Fibroblast of lung (primary cell): ENCODE measurements at regions not wholly inside any gene's neighbourhood (a gene's known extent, or its start where the extent isn't known, plus 50 kb on each side); places are given as distances from the start of the nearest gene placed in this dataset.

ENCODE experiments used
- DNase-seq, 2 donors: peaks; one replicate each; pipeline versions ENCODE4 v3.0.0 to v3.0.0-alpha.2; 2010; ENCODE audit warnings: low read depth in 2 of 2
- H2AFZ ChIP-seq: 2 replicates; pipeline ENCODE4 v1.5.1; 2012; ENCODE audit warnings: low read length, control low read depth, inconsistent platforms
- H3K27ac ChIP-seq: 2 replicates; pipeline ENCODE4 v1.5.1; 2011; ENCODE audit warnings: low read length, control low read depth; ENCODE audit not compliant: insufficient read depth
- H3K27me3 ChIP-seq: 2 replicates; pipeline ENCODE4 v1.5.1; 2011; ENCODE audit warnings: mild to moderate bottlenecking, low read length; ENCODE audit not compliant: control insufficient read depth, insufficient read depth
- H3K36me3 ChIP-seq: 2 replicates; pipeline ENCODE4 v1.5.1; 2011; ENCODE audit warnings: low read length; ENCODE audit not compliant: control insufficient read depth, insufficient read depth
- H3K4me1 ChIP-seq: 2 replicates; pipeline ENCODE4 v1.5.1; 2011; ENCODE audit warnings: low read length; ENCODE audit not compliant: control insufficient read depth, insufficient read depth; ENCODE audit errors: extremely low read depth
- H3K4me2 ChIP-seq: 2 replicates; pipeline ENCODE4 v1.5.1; 2011; ENCODE audit warnings: low read length, control low read depth; ENCODE audit not compliant: insufficient read depth; ENCODE audit errors: extremely low read depth
- H3K4me3 ChIP-seq, 4 experiments: fragments of 200-600 bp in 1 of 4; sonication (generic) in 1 of 4; replicated peaks in 1 of 4; 2 replicates each; pipeline ENCODE4 v1.5.1; 2011 to 2016; ENCODE audit warnings: low read length in 4 of 4, low read depth in 3 of 4, mild to moderate bottlenecking in 3 of 4, control low read depth in 2 of 4, inconsistent platforms in 1 of 4, mixed read lengths in 1 of 4; ENCODE audit not compliant: insufficient read depth in 1 of 4; ENCODE audit errors: control extremely low read depth in 1 of 4
- H3K79me2 ChIP-seq: 2 replicates; pipeline ENCODE4 v1.5.1; 2012; ENCODE audit warnings: mild to moderate bottlenecking, low read length, inconsistent platforms; ENCODE audit not compliant: control insufficient read depth, insufficient read depth
- H3K9ac ChIP-seq: 2 replicates; pipeline ENCODE4 v1.5.1; 2011; ENCODE audit warnings: mild to moderate bottlenecking, low read length, control low read depth; ENCODE audit not compliant: insufficient read depth
- H3K9me3 ChIP-seq: 2 replicates; pipeline ENCODE4 v1.5.1; 2012; ENCODE audit warnings: low read depth, low read length; ENCODE audit not compliant: control insufficient read depth, insufficient read depth
- H4K20me1 ChIP-seq: 2 replicates; pipeline ENCODE4 v1.5.1; 2011; ENCODE audit warnings: low read length; ENCODE audit not compliant: control insufficient read depth, insufficient read depth; ENCODE audit errors: extremely low read depth
- EZH2 ChIP-seq: IDR thresholded peaks from 2 replicates; pipeline ENCODE4 v1.5.1; 2012; ENCODE audit warnings: low read length, control low read depth, mild to moderate bottlenecking; ENCODE audit errors: missing control alignments
- TF ChIP-seq, protein P1 (sequence below), 2 donors: IDR thresholded peaks in 1 of 2; conservative IDR thresholded peaks in 1 of 2; 1 replicate in 1 of 2; 2 replicates in 1 of 2; pipeline ENCODE4 v1.5.1; 2011 to 2012; ENCODE audit warnings: low read length in 2 of 2, control low read depth in 1 of 2, inconsistent platforms in 1 of 2, low read depth in 1 of 2, mild to moderate bottlenecking in 1 of 2

DNA sequence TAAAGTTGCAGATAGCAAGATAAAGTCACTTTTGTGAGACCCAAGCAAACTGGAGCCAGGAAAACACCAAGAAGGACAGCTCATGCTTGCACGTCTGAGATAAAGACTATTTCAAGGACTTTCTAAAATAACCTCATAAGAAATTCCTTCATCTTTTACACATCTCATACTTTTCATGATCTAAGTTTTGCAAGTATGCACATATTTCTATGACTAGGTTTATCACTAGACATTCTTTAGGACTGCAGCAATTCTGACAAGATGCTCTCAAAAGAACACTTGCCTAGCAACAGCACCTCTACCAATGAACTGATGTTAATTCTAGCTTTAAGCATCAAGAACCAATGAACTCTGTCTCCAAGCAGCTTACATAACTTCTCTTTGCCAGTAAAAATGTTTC lies 457.6 kb downstream of the SEMA3D start:
- TF ChIP-seq, protein P1, sequence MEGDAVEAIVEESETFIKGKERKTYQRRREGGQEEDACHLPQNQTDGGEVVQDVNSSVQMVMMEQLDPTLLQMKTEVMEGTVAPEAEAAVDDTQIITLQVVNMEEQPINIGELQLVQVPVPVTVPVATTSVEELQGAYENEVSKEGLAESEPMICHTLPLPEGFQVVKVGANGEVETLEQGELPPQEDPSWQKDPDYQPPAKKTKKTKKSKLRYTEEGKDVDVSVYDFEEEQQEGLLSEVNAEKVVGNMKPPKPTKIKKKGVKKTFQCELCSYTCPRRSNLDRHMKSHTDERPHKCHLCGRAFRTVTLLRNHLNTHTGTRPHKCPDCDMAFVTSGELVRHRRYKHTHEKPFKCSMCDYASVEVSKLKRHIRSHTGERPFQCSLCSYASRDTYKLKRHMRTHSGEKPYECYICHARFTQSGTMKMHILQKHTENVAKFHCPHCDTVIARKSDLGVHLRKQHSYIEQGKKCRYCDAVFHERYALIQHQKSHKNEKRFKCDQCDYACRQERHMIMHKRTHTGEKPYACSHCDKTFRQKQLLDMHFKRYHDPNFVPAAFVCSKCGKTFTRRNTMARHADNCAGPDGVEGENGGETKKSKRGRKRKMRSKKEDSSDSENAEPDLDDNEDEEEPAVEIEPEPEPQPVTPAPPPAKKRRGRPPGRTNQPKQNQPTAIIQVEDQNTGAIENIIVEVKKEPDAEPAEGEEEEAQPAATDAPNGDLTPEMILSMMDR (conservative IDR thresholded peaks at IDR 0.05 in 1 of 2, IDR thresholded peaks at IDR 0.05 in 1 of 2; ENCODE audit: low read depth in 1 of 2, low read length in 2 of 2): no peak
- TF ChIP-seq EZH2: no peak
- no peak overlapping the region for H3K27ac ChIP-seq
- H3K4me3 ChIP-seq: no peak overlapping the region
- no peaks in the 10 kb centered on the region for H3K4me1 ChIP-seq
- no peak overlapping the region for H3K4me2 ChIP-seq
- H3K36me3 ChIP-seq: no peaks in the 10 kb centered on the region
- H3K9ac ChIP-seq: no peak overlapping the region
- peak in 1 of 2 donors; percentile 94 for DNase-seq
- no peaks in the 10 kb centered on the region for H4K20me1 ChIP-seq
- no peaks in the 10 kb centered on the region for H3K79me2 ChIP-seq
- no peak overlapping the region for H2AFZ ChIP-seq
- no peaks in the 10 kb centered on the region for H3K9me3 ChIP-seq
- no peaks in the 10 kb centered on the region for H3K27me3 ChIP-seq

DNA sequence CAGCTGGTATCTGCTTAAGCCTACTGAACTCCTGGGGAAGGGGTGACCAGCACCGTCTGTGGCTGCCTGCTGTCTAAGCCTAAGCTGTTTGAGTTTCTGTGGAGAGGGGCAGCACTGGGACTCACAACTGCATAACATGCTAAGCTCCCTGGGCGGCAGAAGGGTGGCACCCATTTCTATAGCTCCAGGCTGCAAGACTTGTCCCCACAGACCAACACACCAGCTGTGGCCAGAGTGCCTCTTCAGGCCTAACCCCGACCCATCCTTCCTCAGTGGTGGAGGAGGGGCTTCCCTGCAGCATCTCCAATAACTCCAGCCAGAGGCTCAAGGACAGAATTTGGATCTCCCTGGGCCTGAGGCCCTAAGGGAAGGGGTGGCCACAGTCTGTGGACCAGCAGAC lies 464.1 kb downstream of the SEMA3D start:
- Histone ChIP-seq H3K27me3 (no peaks in the 10 kb centered on the region), H3K9me3 (no peaks in the 10 kb centered on the region), H3K4me3 (no peak overlapping the region), H2AFZ (peak overlapping the region; percentile 26), H3K79me2 (no peaks in the 10 kb centered on the region), H4K20me1 (no peaks in the 10 kb centered on the region), H3K9ac (no peak overlapping the region), H3K27ac (peak overlapping the region; percentile 27), H3K4me2 (no peak overlapping the region), H3K4me1 (no peaks in the 10 kb centered on the region), H3K36me3 (no peaks in the 10 kb centered on the region)
- no peak for DNase-seq
- TF ChIP-seq EZH2: no peak
- TF ChIP-seq, protein P1 (conservative IDR thresholded peaks at IDR 0.05 in 1 of 2, IDR thresholded peaks at IDR 0.05 in 1 of 2; ENCODE audit: low read depth in 1 of 2, low read length in 2 of 2): no peak

DNA sequence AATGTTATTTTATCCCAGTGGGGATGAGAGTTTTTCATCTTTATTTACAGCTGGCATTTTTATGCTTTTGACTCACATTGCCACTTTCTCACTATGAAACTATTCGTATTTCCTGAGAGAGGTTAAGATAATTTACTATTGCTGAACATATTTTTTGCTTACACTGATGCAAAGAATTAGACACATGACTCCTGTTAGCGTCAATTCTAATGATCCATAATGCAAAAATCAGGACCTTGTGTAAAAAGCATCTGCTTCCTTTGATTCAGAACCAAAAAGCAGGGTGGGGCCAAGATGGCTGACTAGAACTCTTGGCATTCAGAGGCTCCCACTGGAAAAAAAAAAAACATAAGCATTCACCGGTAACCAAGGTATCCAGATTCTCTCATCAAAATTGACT lies 464.8 kb downstream of the SEMA3D start:
- Histone ChIP-seq H4K20me1 (no peaks in the 10 kb centered on the region), H3K27me3 (no peaks in the 10 kb centered on the region), H3K36me3 (no peaks in the 10 kb centered on the region), H3K9me3 (no peaks in the 10 kb centered on the region), H3K4me3 (no peak overlapping the region), H2AFZ (peak overlapping the region; percentile 26), H3K4me2 (no peak overlapping the region), H3K9ac (no peak overlapping the region), H3K79me2 (no peaks in the 10 kb centered on the region), H3K27ac (peak overlapping the region; percentile 27), H3K4me1 (no peaks in the 10 kb centered on the region)
- DNase-seq: peak in 1 of 2 donors; percentile 36
- TF ChIP-seq, protein P1 (conservative IDR thresholded peaks at IDR 0.05 in 1 of 2, IDR thresholded peaks at IDR 0.05 in 1 of 2; ENCODE audit: low read depth in 1 of 2, low read length in 2 of 2): no peak
- TF ChIP-seq EZH2: no peak
